ENCODE measurements at regions not wholly inside any gene's neighbourhood (a gene's known extent, or its start where the extent isn't known, plus 50 kb on each side); places are given as distances from the start of the nearest gene placed in this dataset.

GRCh38 chr6:133635447-133635846, 253.5 kb upstream of the TCF21 start (continued):
- TF ChIP-seq, protein P1, sequence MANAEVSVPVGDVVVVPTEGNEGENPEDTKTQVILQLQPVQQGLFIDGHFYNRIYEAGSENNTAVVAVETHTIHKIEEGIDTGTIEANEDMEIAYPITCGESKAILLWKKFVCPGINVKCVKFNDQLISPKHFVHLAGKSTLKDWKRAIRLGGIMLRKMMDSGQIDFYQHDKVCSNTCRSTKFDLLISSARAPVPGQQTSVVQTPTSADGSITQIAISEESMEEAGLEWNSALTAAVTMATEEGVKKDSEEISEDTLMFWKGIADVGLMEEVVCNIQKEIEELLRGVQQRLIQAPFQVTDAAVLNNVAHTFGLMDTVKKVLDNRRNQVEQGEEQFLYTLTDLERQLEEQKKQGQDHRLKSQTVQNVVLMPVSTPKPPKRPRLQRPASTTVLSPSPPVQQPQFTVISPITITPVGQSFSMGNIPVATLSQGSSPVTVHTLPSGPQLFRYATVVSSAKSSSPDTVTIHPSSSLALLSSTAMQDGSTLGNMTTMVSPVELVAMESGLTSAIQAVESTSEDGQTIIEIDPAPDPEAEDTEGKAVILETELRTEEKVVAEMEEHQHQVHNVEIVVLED (CRISPR knock-in tag; IDR thresholded peaks at IDR 0.05): no peak
- no peak for TF ChIP-seq LARP7 (IDR thresholded peaks at IDR 0.05)
- TF ChIP-seq, protein P2, sequence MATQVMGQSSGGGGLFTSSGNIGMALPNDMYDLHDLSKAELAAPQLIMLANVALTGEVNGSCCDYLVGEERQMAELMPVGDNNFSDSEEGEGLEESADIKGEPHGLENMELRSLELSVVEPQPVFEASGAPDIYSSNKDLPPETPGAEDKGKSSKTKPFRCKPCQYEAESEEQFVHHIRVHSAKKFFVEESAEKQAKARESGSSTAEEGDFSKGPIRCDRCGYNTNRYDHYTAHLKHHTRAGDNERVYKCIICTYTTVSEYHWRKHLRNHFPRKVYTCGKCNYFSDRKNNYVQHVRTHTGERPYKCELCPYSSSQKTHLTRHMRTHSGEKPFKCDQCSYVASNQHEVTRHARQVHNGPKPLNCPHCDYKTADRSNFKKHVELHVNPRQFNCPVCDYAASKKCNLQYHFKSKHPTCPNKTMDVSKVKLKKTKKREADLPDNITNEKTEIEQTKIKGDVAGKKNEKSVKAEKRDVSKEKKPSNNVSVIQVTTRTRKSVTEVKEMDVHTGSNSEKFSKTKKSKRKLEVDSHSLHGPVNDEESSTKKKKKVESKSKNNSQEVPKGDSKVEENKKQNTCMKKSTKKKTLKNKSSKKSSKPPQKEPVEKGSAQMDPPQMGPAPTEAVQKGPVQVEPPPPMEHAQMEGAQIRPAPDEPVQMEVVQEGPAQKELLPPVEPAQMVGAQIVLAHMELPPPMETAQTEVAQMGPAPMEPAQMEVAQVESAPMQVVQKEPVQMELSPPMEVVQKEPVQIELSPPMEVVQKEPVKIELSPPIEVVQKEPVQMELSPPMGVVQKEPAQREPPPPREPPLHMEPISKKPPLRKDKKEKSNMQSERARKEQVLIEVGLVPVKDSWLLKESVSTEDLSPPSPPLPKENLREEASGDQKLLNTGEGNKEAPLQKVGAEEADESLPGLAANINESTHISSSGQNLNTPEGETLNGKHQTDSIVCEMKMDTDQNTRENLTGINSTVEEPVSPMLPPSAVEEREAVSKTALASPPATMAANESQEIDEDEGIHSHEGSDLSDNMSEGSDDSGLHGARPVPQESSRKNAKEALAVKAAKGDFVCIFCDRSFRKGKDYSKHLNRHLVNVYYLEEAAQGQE (IDR thresholded peaks at IDR 0.05; ENCODE audit: borderline replicate concordance): no peak
- TF ChIP-seq, protein P2 (CRISPR knock-in tag; IDR thresholded peaks at IDR 0.05; ENCODE audit: low read depth): no peak
- TF ChIP-seq, protein P3, sequence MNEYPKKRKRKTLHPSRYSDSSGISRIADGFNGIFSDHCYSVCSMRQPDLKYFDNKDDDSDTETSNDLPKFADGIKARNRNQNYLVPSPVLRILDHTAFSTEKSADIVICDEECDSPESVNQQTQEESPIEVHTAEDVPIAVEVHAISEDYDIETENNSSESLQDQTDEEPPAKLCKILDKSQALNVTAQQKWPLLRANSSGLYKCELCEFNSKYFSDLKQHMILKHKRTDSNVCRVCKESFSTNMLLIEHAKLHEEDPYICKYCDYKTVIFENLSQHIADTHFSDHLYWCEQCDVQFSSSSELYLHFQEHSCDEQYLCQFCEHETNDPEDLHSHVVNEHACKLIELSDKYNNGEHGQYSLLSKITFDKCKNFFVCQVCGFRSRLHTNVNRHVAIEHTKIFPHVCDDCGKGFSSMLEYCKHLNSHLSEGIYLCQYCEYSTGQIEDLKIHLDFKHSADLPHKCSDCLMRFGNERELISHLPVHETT (CRISPR knock-in tag; conservative IDR thresholded peaks at IDR 0.05 in 1 of 2, IDR thresholded peaks at IDR 0.05 in 1 of 2): no peak
- no peak for TF ChIP-seq PURB (CRISPR knock-in tag; IDR thresholded peaks at IDR 0.05; ENCODE audit: low read depth)
- no peak for TF ChIP-seq MIER1 (IDR thresholded peaks at IDR 0.05; ENCODE audit: low read depth)

Data from K562 (cell line).